ENCODE measurements at regions not wholly inside any gene's neighbourhood (a gene's known extent, or its start where the extent isn't known, plus 50 kb on each side); places are given as distances from the start of the nearest gene placed in this dataset.
"Not testable (repeated sequence)": the region's sequence is repeated elsewhere in the genome, so short reads cannot be mapped to it uniquely, and the experiment has no call there.

DNA sequence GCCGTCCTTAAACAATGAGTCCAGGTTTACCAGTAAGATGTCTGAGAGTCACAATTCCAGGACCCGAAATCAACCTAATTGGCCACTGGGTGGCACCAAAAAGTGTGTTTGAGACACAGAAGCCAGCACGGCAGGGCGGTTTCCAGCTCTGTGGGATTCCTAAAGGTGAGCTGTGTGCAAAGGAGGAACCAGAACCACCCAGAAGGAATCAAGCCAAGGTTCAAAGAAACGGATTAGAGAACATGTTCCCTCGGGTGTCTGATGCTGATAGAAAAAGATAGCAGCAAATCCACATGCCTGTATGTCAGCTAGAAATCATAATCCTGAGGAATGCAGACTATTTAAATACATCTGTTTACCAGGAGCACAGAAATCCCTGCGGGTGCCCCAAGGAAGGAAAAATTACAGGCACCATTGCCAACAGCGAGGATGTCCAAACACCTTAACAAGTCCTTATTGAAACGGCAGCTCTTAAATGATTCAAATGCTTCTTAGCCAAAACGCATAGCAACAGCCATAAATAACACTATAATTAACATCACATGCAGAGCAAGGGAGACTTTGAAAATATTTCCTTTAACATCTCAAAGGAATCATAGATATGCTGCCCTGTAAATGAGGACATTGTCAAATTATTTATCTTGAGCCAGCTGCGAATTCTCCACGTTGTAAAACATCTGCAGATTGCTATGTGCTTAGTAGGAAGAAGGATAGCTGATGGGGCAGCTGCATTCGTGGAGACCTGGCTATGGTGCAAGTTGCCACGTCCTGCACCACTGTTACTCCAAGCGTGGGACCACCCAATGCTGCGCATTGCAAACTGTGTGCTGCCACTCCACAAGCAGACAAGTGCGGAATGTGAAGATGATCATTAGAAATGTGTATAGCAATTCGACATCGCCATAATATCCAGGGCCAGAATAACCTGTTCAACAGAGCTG lies 318.7 kb upstream of the NCKAP5 start:
- Mint-ChIP-seq H3K9me3 (ENCODE audit: low read depth) (no peaks in the 10 kb centered on the region), H3K36me3 (no peaks in the 10 kb centered on the region), H3K4me1 (ENCODE audit: low read depth) (no peaks in the 10 kb centered on the region), H3K27ac (no peak overlapping the region), H3K27me3 (no peaks in the 10 kb centered on the region), H3K4me3 (no peak overlapping the region)

DNA sequence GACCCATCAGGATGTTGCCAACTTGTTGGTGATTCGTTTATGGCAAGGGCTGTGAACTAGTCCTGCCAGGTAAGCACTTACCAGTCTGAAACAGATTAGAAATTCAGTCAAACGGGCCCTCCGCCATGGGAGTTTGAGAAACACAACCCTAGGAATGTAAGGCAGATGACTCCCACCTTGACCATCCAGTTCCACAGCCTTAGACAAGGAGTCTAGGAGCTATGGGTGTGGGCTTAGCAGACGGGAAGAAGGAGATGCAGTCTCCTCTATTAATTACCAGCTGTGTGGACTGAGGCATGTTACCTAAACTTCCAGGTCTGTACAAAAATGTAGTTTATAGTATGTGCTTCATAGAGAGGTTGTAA lies 319.4 kb upstream of the NCKAP5 start:
- Mint-ChIP-seq H3K27ac (no peak overlapping the region), H3K27me3 (no peaks in the 10 kb centered on the region), H3K9me3 (ENCODE audit: low read depth) (no peaks in the 10 kb centered on the region), H3K4me1 (ENCODE audit: low read depth) (no peaks in the 10 kb centered on the region), H3K4me3 (no peak overlapping the region), H3K36me3 (no peaks in the 10 kb centered on the region)

DNA sequence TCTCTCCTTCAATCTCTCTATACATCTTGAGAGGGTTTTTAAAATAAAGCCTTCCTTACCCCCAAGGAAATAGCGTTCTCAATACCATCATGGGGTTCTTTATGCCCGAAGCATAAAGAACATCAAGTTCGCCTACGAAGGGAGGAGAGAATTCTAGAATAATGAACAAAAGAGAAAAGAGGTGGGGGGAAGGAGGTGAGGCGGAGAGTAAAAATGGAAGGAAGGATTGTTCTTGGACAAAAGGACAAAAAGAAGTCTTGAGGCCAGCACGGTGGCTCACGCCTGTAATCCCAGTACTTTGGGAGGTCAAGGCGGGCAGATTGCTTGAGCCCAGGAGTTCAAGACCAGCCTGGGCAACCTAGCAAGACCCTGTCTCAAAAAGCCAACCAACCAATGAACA lies 319.8 kb upstream of the NCKAP5 start:
- H3K27ac Mint-ChIP-seq, result no peak overlapping the region
- H3K9me3 Mint-ChIP-seq (ENCODE audit: low read depth), result no peaks in the 10 kb centered on the region
- H3K36me3 Mint-ChIP-seq, result no peaks in the 10 kb centered on the region
- H3K4me1 Mint-ChIP-seq (ENCODE audit: low read depth), result no peaks in the 10 kb centered on the region
- no peaks in the 10 kb centered on the region for H3K27me3 Mint-ChIP-seq
- H3K4me3 Mint-ChIP-seq, result no peak overlapping the region

DNA sequence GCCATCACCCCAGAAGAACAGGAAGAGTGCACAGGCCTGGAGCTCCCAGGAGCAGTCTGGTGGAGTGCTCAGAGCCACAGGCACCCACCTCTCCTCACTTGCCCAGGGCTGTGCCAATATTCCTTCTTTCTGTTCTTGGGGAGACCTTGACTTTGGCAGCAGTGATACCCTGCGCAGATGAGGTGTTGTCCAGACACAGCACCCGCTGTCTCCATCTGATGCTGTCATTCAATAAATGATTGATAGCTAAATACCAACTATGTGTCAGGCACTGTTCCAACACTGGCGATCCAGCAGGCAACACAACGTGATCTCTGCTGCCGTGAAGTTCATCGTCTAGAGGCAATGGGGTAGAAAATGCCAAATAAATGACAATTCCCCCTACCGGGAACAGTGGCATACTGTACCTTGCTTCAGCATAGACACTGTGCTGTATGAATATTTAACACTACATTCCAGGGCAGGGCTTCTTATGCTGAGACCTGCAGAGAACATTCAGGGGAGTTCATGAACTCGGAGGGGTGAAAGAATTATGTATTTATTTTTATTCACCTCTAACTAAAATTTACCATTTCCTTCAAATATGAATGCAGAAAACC lies 320.5 kb upstream of the NCKAP5 start:
- H3K36me3 Mint-ChIP-seq, result no peaks in the 10 kb centered on the region
- no peaks in the 10 kb centered on the region for H3K4me1 Mint-ChIP-seq (ENCODE audit: low read depth)
- no peaks in the 10 kb centered on the region for H3K9me3 Mint-ChIP-seq (ENCODE audit: low read depth)
- peaks cover 2% of the 10 kb centered on the region for H3K27me3 Mint-ChIP-seq
- H3K4me3 Mint-ChIP-seq, result no peak overlapping the region
- no peak overlapping the region for H3K27ac Mint-ChIP-seq

DNA sequence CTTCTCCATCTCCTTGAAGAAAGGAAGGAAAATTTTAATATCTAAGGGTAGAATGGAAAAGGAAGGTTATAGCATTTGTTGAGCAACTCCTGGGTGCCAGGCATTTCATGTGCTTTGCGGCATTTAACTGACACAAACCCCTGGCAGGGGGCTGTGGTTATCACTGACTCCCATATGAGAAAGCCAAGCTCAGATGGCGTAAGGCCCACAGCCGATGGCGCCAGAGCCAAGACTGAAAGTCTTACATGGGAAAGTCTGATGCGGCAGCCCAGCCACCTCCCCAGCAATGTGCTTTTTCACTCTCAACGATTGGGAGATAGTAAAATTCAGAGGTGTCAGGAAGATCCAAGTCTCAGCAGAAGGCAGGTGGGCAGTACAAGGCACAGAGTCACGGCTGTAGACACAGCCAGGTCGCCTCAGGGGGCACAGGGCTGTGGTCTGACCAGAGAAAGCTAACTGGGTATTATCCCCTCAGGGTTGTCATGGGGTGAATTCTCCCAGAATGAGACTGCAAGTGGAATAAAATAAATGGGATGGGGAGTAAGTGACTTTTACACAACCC lies 324.2 kb upstream of the NCKAP5 start:
- no peak overlapping the region for H3K27ac Mint-ChIP-seq
- no peaks in the 10 kb centered on the region for H3K9me3 Mint-ChIP-seq (ENCODE audit: low read depth)
- no peaks in the 10 kb centered on the region for H3K4me1 Mint-ChIP-seq (ENCODE audit: low read depth)

DNA sequence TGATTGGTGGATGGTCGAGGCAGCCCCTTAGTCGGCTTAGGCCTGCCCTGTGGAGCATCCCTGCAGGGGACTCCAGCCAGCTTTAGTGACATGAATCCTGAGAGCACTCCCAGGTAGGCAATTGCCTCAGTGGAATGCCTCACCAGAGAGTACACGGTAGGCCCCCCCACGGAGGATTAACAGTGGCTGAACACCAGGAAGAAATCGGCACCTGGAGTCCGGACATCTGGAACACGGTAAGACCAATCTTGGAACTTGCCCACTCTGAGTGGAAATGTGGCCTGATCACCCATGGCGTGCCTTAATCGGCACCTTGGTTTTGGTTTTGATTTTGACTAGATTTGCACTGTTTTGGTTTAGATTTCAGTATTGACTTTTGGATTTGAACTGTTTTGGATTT lies 326.2 kb upstream of the NCKAP5 start:
- Mint-ChIP-seq H3K4me3 (no peak overlapping the region), H3K27ac (no peak overlapping the region), H3K36me3 (no peaks in the 10 kb centered on the region), H3K4me1 (ENCODE audit: low read depth) (no peaks in the 10 kb centered on the region), H3K9me3 (ENCODE audit: low read depth) (peaks cover 4% of the 10 kb centered on the region), H3K27me3 (peaks cover 4% of the 10 kb centered on the region)

More for the DNA sequence above, 324.2 kb upstream of the NCKAP5 start:
- Mint-ChIP-seq H3K36me3 (no peaks in the 10 kb centered on the region), H3K27me3 (peaks cover 2% of the 10 kb centered on the region), H3K4me3 (no peak overlapping the region)

DNA sequence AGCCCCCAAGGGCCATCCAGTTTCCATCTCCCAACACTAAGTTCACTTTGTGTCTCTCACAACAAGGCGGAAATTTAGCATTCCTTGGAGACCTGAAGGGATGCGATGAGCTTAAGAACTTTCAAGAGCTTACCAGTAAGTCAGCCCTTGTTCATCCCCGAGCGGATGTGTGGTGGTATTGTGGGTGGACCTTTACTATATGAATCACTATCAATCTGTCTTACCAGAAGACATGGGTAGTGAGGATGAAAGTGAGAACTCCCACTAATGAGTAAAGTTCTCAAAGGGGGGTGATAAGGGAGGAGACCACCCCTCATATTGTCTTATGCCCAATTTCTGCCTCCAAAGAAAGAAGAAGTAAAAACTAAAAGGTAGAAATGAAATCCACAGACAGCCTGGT lies 329.6 kb upstream of the NCKAP5 start:
- not testable (repeated sequence) for H3K4me1 Mint-ChIP-seq (ENCODE audit: low read depth); H3K27ac Mint-ChIP-seq; H3K36me3 Mint-ChIP-seq; H3K4me3 Mint-ChIP-seq; H3K27me3 Mint-ChIP-seq; H3K9me3 Mint-ChIP-seq (ENCODE audit: low read depth)

DNA sequence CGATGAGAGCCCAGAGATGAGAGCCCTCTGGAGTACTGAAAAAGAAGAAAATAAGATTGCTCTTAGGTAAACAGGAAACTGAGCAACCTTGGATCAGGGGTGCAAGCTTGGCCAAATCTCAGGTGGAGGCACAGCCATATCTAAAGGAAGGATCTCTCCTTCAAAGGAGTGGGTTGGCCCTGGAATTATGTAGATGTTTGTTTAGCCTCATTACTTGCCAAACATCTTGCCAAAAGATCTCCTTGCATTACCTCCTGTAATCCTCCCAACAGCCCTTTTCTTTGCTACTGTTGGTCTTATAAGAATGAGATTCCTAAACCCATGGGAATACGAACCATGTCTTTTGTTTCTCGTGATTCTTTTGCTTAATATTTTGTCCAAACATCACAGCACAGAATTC lies 332.6 kb upstream of the NCKAP5 start:
- peaks cover 11% of the 10 kb centered on the region for H3K27me3 Mint-ChIP-seq
- H3K4me3 Mint-ChIP-seq, result no peak overlapping the region
- H3K4me1 Mint-ChIP-seq (ENCODE audit: low read depth), result no peaks in the 10 kb centered on the region
- no peaks in the 10 kb centered on the region for H3K36me3 Mint-ChIP-seq
- no peak overlapping the region for H3K27ac Mint-ChIP-seq
- H3K9me3 Mint-ChIP-seq (ENCODE audit: low read depth), result peaks cover 4% of the 10 kb centered on the region

DNA sequence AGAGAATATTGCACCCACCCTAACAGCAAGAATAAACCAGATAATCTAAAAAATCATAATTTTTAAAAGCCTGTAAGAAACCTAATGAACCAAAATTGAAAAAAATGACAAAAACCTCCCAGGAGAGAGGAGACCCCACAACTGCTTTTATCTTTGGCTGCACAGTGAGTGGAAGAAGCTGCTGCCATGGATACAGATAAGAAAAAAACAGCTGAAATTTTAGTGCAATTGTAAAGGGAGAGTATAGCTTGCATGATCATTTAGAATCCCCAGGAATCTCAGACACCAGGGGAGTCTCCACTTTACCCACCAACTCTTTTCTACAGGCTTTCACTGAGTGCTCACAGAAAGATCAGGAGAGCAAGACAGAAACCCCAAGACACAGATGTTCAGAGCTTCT lies 338.1 kb upstream of the NCKAP5 start:
- Mint-ChIP-seq H3K27me3 (peaks cover 25% of the 10 kb centered on the region), H3K36me3 (peaks cover 2% of the 10 kb centered on the region), H3K9me3 (ENCODE audit: low read depth) (peaks cover 4% of the 10 kb centered on the region), H3K4me3 (no peak overlapping the region), H3K27ac (no peak overlapping the region), H3K4me1 (ENCODE audit: low read depth) (no peaks in the 10 kb centered on the region)

DNA sequence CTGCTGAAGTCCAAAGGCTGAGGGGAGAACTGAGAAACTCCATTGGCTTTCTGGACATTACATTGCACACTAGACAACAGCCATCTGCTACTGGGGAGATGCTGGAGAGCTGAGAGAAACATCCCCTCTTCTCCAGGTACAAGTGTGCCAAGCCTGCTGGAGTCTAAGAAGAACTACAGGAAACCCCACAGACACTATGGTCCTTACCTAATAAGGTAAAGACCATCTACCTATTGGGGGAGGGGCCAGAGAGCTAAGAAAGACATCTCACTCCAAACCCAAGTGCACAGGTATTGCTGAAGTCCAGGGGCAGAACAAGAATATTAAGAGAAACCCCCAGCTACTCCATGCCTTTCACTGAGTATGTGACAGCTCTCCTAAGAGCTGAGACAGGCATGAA lies 338.7 kb upstream of the NCKAP5 start:
- Mint-ChIP-seq H3K4me3 (no peak overlapping the region), H3K27ac (no peak overlapping the region), H3K4me1 (ENCODE audit: low read depth) (no peaks in the 10 kb centered on the region), H3K9me3 (ENCODE audit: low read depth) (peaks cover 4% of the 10 kb centered on the region), H3K27me3 (peaks cover 22% of the 10 kb centered on the region), H3K36me3 (peaks cover 2% of the 10 kb centered on the region)

DNA sequence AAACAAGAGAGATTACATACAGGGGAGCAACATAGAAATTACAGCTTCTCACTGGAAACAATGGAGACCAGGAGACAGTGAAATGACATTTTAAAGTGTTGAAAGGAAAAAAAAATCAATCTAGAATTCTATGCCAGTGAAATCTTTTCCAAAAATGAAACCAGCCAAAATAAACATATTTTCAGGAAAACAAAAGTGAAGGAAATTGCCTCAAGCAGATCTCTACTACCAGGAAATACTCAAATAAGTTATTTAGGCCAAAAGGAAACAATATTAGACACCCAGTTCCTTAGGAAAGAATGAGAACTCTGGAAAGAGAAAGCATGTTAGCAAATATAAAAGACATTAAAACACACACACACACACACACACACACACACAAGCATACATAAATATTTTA lies 339.9 kb upstream of the NCKAP5 start:
- H3K4me3 Mint-ChIP-seq, result no peak overlapping the region
- H3K27ac Mint-ChIP-seq, result no peak overlapping the region
- H3K36me3 Mint-ChIP-seq, result peaks cover 2% of the 10 kb centered on the region
- peaks cover 4% of the 10 kb centered on the region for H3K9me3 Mint-ChIP-seq (ENCODE audit: low read depth)
- H3K4me1 Mint-ChIP-seq (ENCODE audit: low read depth), result no peaks in the 10 kb centered on the region
- H3K27me3 Mint-ChIP-seq, result peaks cover 20% of the 10 kb centered on the region

DNA sequence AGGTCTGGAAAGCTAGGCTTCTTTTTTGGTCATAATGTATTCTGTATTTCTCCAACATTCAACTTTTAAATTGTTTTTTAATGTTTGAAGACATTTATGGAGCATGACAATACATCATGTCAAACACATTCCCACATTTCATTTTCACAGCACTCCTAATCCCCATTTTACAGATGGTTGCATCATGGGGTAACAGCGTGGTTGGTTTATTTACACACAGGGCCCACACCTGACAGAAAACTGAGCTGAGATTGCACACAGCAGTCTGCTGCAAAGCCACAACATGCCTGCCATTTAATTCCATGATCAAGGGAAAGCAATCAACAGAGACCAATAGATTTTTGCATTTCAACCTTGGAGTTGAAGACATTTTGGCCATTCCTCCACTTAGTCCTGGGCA lies 335.7 kb upstream of the MGAT5 start:
- Mint-ChIP-seq H3K27ac (no peak overlapping the region), H3K4me1 (ENCODE audit: low read depth) (no peaks in the 10 kb centered on the region), H3K4me3 (no peak overlapping the region), H3K36me3 (no peaks in the 10 kb centered on the region), H3K9me3 (ENCODE audit: low read depth) (no peaks in the 10 kb centered on the region), H3K27me3 (peaks cover 4% of the 10 kb centered on the region)

DNA sequence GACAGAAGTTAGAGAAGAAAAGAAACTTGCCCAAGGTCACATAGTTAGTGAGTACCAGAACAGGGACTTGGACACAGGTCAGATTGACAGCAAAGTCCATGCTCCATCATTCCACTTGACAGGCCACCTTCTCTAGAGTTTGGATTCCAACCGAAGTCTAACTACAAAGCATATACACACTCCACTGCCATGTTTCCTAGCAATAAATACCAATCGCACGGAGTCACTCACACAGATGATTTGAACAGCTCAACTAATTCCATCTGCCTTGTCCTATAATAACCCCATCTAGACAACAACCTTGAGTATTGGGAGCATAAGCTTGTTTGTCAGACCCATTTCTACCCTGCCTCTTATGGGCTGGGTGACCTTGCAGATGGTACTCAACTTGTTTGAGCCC lies 334.6 kb upstream of the MGAT5 start:
- no peaks in the 10 kb centered on the region for H3K9me3 Mint-ChIP-seq (ENCODE audit: low read depth)
- H3K4me1 Mint-ChIP-seq (ENCODE audit: low read depth), result no peaks in the 10 kb centered on the region
- peaks cover 4% of the 10 kb centered on the region for H3K27me3 Mint-ChIP-seq
- no peak overlapping the region for H3K4me3 Mint-ChIP-seq
- H3K27ac Mint-ChIP-seq, result no peak overlapping the region
- no peaks in the 10 kb centered on the region for H3K36me3 Mint-ChIP-seq

DNA sequence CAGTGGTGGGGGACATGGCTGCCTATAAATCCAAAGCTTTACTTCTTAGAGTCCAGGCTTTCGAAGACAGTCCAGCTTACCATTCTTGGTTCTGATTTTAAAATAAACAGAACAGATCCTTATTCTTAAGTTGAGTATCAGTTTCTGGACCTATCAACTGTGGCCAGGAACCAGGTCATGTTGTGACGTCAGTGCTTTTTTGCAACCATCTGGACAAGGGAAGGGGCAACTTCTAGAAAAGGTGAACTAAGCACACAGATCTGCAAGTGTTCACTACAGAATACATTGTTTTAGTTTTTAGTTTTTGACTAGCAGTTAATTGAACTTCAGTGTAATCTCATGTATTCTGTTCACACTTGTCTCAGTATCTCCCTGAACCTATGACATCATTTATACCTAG lies 326.0 kb upstream of the MGAT5 start:
- H3K9me3 Mint-ChIP-seq (ENCODE audit: low read depth), result no peaks in the 10 kb centered on the region
- H3K36me3 Mint-ChIP-seq, result no peaks in the 10 kb centered on the region
- H3K4me1 Mint-ChIP-seq (ENCODE audit: low read depth), result no peaks in the 10 kb centered on the region
- peaks cover 12% of the 10 kb centered on the region for H3K27me3 Mint-ChIP-seq
- H3K27ac Mint-ChIP-seq, result no peak overlapping the region
- no peak overlapping the region for H3K4me3 Mint-ChIP-seq

DNA sequence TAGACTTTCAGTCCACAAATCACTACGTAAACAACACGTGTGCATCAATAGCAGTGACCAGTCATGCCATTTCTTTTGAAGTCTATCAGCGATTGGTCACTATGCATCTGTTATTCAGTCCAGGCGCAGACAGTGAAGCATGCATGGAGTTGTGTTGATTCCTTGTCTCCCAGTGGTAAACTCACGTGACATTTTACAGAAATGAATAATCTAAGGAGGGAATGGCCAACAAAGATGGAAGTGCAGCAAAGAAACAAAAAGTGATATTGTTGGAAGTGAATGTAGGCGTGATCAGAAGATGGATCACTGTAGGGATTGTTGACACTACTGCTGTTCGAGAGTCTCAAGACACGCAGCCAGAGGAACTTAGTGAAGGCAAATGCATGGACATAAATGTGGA lies 317.8 kb upstream of the MGAT5 start:
- no peak overlapping the region for H3K27ac Mint-ChIP-seq
- H3K36me3 Mint-ChIP-seq, result no peaks in the 10 kb centered on the region
- H3K9me3 Mint-ChIP-seq (ENCODE audit: low read depth), result no peaks in the 10 kb centered on the region
- H3K4me1 Mint-ChIP-seq (ENCODE audit: low read depth), result no peaks in the 10 kb centered on the region
- peaks cover 17% of the 10 kb centered on the region for H3K27me3 Mint-ChIP-seq
- no peak overlapping the region for H3K4me3 Mint-ChIP-seq
